SU-DHL-6 (cell line): ENCODE measurements at regions not wholly inside any gene's neighbourhood (a gene's known extent, or its start where the extent isn't known, plus 50 kb on each side); places are given as distances from the start of the nearest gene placed in this dataset.

ENCODE experiments used
- EZH2phosphoT487 ChIP-seq: fragments of 200-600 bp; sonication (generic), shearing (Covaris generic); conservative IDR thresholded peaks from 2 replicates; pipeline ENCODE4 v1.6.1; 2018; ENCODE audit warnings: mild to moderate bottlenecking, antibody characterized with exemption, low read length, moderate library complexity, mixed read lengths
- TF ChIP-seq, protein P1 (sequence below): fragments of 200-600 bp; sonication (generic); IDR thresholded peaks from one replicate; pipeline ENCODE4 v1.5.1; 2017; ENCODE audit warnings: antibody characterized with exemption, mild to moderate bottlenecking, low read length, moderate library complexity; ENCODE audit not compliant: insufficient read depth, poor library complexity, severe bottlenecking

DNA sequence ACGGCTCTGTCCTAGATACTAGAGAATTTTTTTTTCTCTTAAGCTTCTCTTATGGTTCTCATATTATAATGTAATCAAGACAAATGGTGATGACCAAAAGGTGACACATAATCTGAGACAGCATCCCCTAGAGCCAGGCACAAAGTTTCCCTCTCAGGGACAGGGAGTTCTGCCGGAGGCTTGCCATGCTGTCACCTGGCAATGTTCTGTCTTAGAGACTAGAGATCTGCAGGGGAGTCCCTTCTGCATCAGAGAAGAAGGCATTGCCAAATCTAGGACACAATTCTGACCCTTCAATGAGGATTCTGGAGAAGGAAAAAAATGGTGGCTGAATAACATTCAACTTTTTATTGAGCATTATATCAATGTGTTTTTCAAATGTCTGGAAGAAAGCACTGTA lies 261.2 kb upstream of the TRPC7 start:
- TF ChIP-seq, protein P1, sequence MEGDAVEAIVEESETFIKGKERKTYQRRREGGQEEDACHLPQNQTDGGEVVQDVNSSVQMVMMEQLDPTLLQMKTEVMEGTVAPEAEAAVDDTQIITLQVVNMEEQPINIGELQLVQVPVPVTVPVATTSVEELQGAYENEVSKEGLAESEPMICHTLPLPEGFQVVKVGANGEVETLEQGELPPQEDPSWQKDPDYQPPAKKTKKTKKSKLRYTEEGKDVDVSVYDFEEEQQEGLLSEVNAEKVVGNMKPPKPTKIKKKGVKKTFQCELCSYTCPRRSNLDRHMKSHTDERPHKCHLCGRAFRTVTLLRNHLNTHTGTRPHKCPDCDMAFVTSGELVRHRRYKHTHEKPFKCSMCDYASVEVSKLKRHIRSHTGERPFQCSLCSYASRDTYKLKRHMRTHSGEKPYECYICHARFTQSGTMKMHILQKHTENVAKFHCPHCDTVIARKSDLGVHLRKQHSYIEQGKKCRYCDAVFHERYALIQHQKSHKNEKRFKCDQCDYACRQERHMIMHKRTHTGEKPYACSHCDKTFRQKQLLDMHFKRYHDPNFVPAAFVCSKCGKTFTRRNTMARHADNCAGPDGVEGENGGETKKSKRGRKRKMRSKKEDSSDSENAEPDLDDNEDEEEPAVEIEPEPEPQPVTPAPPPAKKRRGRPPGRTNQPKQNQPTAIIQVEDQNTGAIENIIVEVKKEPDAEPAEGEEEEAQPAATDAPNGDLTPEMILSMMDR: no peak
- no peak for TF ChIP-seq EZH2phosphoT487
